Activated naive CD4-positive, alpha-beta T cell treated with Interleukin-2 at 50 U/mL for 16 hours (primary cell): ENCODE measurements at regions not wholly inside any gene's neighbourhood (a gene's known extent, or its start where the extent isn't known, plus 50 kb on each side); places are given as distances from the start of the nearest gene placed in this dataset.

Source experiments
- DNase-seq: peaks from one replicate; pipeline ENCODE4 v3.0.0-alpha.2; 2020

DNA sequence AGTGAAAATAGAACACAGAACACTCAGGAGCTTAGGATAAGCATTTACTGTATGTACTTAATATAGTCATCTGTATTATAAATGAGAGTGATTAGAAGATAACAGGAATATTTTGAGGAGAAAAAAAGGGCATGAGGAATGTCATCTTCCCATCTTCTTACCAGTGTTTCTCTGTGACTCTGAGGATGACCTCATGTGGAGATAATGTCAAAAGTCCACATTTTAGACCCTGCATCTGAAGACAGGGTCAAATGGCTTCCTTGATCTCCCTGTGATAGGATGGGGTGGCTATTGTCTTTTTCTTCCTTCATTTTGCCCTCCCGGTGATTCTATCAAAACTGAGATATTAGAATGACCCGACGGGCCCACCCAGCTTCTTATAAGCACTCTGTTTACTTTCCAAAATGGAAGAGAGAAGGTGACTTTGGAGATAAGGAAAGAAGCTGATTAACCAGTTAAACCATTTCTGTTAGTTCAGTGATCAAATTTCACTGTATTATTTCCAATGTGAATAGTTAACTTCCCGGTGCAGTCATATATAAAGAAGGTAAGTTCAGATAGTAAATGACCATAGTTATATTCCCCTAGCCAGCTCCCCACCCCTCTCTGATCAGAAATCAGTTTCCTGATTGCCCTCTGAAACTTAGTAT, 115.7 kb upstream of the SALL4 start:
- no peak for DNase-seq

- no peak for DNase-seq
These were observed 113.9 kb upstream of the SALL4 start for GRCh38 chr20:51916244-51916643.

DNA sequence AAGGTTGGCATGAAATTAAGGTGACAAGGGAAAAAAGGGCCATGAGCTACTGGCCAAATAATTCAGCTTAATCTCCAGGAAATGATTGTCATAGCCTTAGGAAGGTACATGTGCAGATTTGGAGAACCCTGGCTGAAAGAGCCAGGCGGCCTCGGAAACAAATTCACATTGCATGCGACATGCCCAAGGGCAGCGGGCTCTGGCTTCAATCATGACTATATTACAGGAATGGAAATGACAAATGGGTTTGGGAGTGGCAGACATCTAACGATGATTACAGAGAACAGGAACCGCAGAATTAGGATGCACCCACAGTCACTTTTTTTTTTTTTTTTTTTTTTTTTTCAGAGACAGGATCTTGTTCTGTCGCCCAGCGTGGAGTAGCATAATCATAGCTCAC, 112.4 kb upstream of the SALL4 start:
- DNase-seq: no peak

DNA sequence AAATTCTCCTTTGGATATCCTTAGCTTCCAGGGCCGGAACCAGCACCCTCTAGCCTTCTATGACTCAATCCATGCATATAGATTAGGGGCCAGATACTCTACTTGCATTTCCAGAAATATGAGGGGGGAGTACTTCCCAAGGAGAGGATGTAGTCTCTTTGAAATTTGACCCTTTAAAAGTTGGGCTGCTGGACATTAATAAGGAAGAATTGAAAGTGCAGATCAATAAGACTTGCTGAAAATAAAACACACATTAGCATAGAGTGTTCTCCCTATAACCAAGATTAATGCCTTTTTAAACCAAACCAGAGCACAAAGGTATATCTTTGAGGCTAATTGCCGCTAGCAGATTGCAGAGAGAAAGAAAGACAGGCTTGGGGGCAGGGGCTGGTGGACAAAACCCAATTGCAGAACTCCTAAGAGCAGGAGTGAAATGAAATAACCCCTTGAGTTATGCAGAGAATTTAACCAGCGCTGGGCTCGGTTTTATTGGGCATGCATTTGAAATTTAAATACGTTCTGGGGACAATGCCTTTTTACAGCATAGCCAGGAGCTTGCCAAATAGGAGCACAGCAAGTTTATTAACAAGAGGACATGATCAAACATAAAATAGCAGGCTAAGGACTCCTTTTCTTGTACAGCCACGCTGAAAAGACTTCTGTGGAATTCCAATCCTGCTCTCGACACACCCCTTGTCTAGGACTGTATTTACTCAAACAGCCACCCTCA, 108.2 kb upstream of the SALL4 start:
- DNase-seq: no peak

DNA sequence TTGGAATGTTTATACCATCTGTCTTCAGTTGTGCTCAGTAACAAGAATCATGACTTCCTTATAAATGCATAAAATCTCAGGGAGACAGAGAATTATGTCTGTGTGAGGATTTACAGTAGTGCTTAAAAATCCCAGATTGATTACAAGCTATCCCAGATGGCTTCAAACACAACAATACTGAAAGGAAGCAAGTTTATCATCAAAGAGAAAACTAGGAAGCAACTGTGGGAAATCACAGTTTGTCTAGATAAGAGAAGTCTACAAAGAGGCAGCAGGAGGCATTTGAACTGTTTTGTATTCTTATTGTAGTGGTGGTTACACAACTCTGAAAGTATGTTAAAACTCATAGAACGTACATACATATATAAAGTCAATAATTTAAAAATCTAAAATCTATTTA, 104.4 kb upstream of the SALL4 start:
- DNase-seq: no peak

DNA sequence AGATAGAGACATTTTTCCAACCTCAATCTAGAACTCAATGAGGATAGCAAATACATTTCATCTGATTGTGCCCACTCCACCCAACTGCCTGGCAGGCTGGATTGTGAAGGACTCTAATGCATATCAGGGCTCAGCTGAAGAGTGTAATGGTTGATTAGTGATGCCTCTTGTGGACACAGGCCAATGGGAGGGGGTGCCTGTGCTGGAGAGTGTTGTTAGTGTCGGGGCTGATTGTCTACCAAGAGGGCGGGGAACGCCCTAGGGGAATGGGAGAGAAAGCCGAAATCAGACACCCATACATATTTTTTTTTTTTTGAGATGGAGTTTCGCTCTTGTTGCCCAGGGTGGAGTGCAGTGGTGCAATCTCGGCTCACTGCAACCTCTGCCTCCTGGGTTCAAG, 103.7 kb upstream of the SALL4 start:
- DNase-seq: no peak

GRCh38 chr20:51902933-51903332, 100.6 kb upstream of the SALL4 start:
- DNase-seq: no peak

GRCh38 chr20:51900443-51900842, 98.1 kb upstream of the SALL4 start:
- DNase-seq: no peak

DNA sequence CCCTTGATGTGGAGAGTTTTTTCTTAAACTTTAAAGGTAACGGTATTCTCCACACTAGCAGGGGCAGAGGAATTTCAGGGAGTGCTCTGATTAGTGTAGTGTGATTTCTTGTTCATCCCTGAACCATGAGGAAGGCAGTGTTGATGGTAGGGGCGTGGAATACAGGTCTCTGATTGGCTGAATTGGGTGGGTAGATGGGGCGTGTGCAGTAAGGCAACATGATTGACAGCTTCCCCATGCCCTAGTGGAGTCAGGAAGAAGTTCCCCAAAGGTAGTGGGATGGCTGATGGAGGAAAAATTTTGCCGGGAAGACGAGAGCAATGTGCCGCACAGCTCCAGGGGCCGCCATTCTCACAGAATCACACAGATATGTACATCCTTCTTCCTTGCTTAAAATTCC, 97.4 kb upstream of the SALL4 start:
- no peak for DNase-seq

DNA sequence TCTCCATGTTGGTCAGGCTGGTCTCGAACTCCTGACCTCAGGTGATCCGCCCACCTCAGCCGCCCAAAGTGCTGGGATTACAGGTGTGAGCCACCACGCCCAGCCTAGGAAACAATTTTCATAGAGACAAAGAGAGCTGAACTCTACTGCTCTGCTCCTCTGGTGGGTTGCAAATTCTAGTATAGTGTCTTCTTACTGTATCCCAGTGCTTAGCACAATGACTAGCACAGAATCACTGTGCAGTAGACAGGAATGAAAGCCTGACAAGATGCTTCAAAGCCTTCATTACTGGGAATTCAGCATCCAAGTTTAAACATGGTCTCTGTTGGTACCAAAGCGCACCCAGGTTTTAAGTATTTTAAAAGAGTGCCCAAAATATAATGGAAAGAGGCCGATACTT, 96.5 kb upstream of the SALL4 start:
- DNase-seq: no peak

- no peak for DNase-seq
These were observed 92.3 kb upstream of the SALL4 start for GRCh38 chr20:51894619-51895018.

DNA sequence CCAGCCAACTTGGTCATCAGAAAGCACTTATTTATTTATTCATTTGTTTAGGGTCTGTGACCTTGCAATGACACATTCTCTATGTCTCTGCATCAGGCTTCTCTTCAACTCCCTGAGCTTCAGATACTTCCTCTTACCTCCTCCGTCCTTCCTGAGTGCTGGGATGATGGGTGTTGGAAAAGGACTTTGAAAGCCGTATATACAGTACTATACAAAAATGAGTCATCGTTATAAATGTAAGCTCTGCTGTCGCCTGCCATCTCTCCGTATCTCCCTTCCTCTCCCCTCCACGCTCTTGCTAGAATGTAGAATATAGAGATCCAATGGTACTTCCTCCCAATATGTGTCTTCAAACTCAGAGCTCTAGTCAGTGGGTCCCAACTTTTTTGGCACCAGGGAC, 91.9 kb upstream of the SALL4 start:
- no peak for DNase-seq

DNA sequence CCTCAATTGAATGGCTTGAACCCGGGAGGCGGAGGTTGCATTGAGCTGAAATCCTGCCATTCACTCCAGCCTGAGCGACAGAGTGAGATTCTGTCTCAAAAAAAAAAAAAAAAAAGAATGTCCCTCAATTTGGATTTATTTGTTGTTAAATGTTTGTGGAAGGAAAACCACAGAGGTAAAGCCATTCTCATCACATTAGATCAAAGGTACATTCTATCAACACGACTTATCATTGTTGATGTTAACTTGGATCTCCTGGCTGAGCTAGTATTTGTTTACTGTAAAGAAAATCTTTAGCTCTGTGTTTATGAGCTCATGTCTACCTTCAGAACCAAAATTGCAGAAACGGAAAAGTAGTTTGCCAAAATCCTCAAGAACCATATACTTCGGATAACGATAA, 91.4 kb upstream of the SALL4 start:
- DNase-seq: no peak

- DNase-seq: no peak
These were observed 87.7 kb upstream of the SALL4 start for GRCh38 chr20:51890003-51890402.

DNA sequence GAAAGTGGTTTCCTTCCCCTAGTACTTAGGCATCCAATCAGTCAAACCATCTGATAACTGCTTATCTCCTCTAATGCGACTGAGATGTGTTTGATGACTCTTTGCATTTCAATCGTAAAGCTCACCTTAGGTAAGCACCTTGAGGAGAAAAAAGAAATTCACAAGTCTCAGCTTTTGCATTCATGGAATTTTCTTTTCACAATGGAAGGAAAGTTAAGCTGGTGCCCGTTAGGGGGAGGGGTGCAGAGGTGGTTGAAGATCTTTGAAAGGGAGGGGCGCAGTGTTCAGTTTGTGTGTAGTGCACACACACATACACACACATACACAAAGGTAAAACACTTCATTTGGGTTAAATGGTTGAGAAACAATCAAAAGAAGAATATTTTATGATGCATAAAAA, 87.1 kb upstream of the SALL4 start:
- no peak for DNase-seq

GRCh38 chr20:51888291-51888690, 86.0 kb upstream of the SALL4 start:
- DNase-seq: no peak

DNA sequence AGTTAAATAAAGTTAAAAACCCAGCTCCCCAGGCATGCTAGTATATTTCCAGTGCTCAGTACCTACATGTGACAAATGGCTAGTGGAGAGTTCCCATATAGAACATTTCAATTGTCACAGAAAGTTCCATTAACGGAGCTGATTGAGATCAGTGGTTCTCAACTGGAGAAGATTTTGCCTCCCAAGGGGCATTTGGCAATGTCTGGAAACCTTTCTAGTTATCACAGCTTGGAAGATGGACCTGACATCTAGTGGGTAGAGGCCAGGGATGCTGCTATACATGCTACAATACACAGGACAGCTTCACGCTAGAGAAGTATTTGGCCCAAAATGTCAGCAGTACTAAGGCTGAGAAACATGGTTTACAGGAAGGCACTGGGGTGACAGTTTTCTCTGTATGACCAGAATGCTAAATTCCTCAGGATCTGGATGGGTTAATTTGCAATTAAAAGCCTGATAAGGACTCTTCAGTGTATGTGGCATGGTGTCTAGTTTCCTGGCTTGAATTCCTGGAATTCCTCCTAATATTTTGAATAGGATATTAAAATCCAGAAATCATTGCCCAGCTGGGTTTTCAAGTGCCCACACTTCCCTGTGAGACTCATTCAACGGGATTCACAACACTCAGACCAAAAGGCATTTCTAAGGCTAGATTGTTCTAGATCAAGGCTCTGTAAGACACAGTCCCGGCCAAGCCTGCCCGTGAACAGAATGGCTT, 84.7 kb upstream of the SALL4 start:
- DNase-seq: no peak

- no peak for DNase-seq
These were observed 84.0 kb upstream of the SALL4 start for GRCh38 chr20:51886341-51886740.

GRCh38 chr20:51884561-51884960, 82.2 kb upstream of the SALL4 start:
- DNase-seq: no peak

DNA sequence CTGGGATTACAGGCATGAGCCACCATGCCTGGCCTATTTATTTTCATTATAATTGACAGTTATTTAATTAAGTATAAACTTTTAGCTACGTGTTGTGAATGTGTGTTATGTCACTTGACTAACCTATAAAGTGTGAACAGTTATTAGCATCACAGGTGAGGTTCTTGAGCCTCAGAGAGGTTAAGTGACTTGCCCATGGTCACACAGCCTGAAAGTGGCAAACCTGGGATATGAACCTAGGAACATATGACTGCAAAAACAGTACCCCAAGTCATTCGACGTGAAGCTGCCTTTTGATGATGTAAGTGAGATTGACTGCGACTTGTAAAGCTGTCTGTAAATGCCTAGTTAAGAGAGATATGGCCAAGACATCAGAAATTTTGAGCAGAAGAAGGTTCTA, 77.9 kb upstream of the SALL4 start:
- no peak for DNase-seq

GRCh38 chr20:51876313-51876940, 74.1 kb upstream of the SALL4 start:
- DNase-seq: no peak

- no peak for DNase-seq
These were observed 71.3 kb upstream of the SALL4 start for GRCh38 chr20:51873652-51874051.

DNA sequence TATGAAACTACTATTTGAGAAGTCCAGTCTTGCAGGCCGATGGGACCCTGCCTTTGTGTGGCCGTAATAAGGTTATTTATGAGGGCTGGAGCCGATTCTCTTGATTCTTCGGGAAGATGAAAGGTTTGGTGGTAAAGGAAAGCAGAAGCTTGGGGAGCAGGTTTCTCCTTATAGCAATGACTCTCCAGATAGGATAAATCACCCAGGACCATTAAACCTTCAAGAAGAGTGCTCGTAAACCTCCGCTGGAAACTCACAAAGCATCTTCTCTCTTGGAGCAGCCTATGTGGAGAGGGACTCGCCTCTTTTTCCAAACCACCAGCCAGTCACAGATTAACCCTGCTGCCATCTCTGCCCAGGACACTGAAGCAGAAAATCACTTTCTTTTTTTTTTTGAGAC, 69.6 kb upstream of the SALL4 start:
- DNase-seq: no peak

- DNase-seq: no peak
These were observed 66.7 kb upstream of the SALL4 start for GRCh38 chr20:51869002-51869401.
